Activated CD4-positive, alpha-beta T cell treated with anti-CD3 and anti-CD28 coated beads, Interleukin-2, amount 50 U/mL, for 24 hours (primary cell): ENCODE measurements at regions not wholly inside any gene's neighbourhood (a gene's known extent, or its start where the extent isn't known, plus 50 kb on each side); places are given as distances from the start of the nearest gene placed in this dataset.

Source experiments
- DNase-seq, 2 donors: peaks; one replicate each; pipeline ENCODE4 v3.0.0-alpha.2; 2020; ENCODE audit warnings: low read depth in 1 of 2, low spot score in 1 of 2

- DNase-seq = no peak
Measured at GRCh38 chr18:46343456-46343855, 239.3 kb downstream of the HAUS1 start.

- peak in 1 of 2 donors; percentile 10 for DNase-seq
Measured at GRCh38 chr18:46343931-46344372, 239.8 kb downstream of the HAUS1 start.

GRCh38 chr18:46344416-46345180, 240.4 kb downstream of the HAUS1 start:
- no peak for DNase-seq

- no peak for DNase-seq
Measured at GRCh38 chr18:46345181-46345465, 240.9 kb downstream of the HAUS1 start.

- DNase-seq = no peak
Measured at GRCh38 chr18:46346213-46346612, 242.0 kb downstream of the HAUS1 start.

GRCh38 chr18:46346896-46347630, 242.9 kb downstream of the HAUS1 start:
- no peak for DNase-seq

- no peak for DNase-seq
Measured at GRCh38 chr18:46350598-46351159, 246.5 kb downstream of the HAUS1 start.

- no peak for DNase-seq
Measured at GRCh38 chr18:46352520-46353250, 248.5 kb downstream of the HAUS1 start.

GRCh38 chr18:46353460-46353859, 249.3 kb downstream of the HAUS1 start:
- no peak for DNase-seq

GRCh38 chr18:46356278-46357033, 252.3 kb downstream of the HAUS1 start:
- no peak for DNase-seq

GRCh38 chr18:46360102-46360699, 256.0 kb downstream of the HAUS1 start:
- DNase-seq = no peak

- no peak for DNase-seq
Measured at GRCh38 chr18:46360866-46361265, 256.7 kb downstream of the HAUS1 start.

- DNase-seq = no peak
Measured at GRCh38 chr18:46362533-46362932, 258.3 kb downstream of the HAUS1 start.

GRCh38 chr18:46364048-46364447, 259.9 kb downstream of the HAUS1 start:
- DNase-seq = no peak

GRCh38 chr18:46366201-46366600, 262.0 kb downstream of the HAUS1 start:
- no peak for DNase-seq

GRCh38 chr18:46366751-46367376, 262.7 kb downstream of the HAUS1 start:
- no peak for DNase-seq

GRCh38 chr18:46369323-46369722, 265.1 kb downstream of the HAUS1 start:
- DNase-seq = no peak

GRCh38 chr18:46370898-46371297, 266.7 kb downstream of the HAUS1 start:
- no peak for DNase-seq

- DNase-seq = no peak
Measured at GRCh38 chr18:46372670-46373069, 268.5 kb downstream of the HAUS1 start.

- no peak for DNase-seq
Measured at GRCh38 chr18:46373131-46373530, 268.9 kb downstream of the HAUS1 start.
